GM12892 (cell line): ENCODE measurements at regions not wholly inside any gene's neighbourhood (a gene's known extent, or its start where the extent isn't known, plus 50 kb on each side); places are given as distances from the start of the nearest gene placed in this dataset.

Source experiments
- POLR2A ChIP-seq: IDR thresholded peaks from 2 replicates; pipeline ENCODE4 v1.6.1; 2011; ENCODE audit warnings: low read depth, low read length, control low read depth
- POLR2AphosphoS5 ChIP-seq: IDR thresholded peaks from 2 replicates; pipeline ENCODE4 v1.6.1; 2011; ENCODE audit warnings: low read depth, low read length, control low read depth
- TAF1 ChIP-seq: IDR thresholded peaks from 2 replicates; pipeline ENCODE4 v1.6.1; 2011; ENCODE audit warnings: low read depth, mild to moderate bottlenecking, control low read depth, low read length, borderline replicate concordance

- TF ChIP-seq POLR2A (no peak), TAF1 (no peak), POLR2AphosphoS5 (no peak)
Observed at GRCh38 chr7:46282155-46282554, 361.1 kb upstream of the IGFBP3 start.
